Hematopoietic multipotent progenitor cell treated with erythropoietin and hydrocortisone succinate and interleukin-3 and kit ligand, for 8 days (in vitro differentiated cells): ENCODE measurements at regions not wholly inside any gene's neighbourhood (a gene's known extent, or its start where the extent isn't known, plus 50 kb on each side); places are given as distances from the start of the nearest gene placed in this dataset.
"Not testable (repeated sequence)": the region's sequence is repeated elsewhere in the genome, so short reads cannot be mapped to it uniquely, and the experiment has no call there.

ENCODE experiments used
- DNase-seq: peaks from one replicate; pipeline ENCODE4 v3.0.0-alpha.2; 2015

DNA sequence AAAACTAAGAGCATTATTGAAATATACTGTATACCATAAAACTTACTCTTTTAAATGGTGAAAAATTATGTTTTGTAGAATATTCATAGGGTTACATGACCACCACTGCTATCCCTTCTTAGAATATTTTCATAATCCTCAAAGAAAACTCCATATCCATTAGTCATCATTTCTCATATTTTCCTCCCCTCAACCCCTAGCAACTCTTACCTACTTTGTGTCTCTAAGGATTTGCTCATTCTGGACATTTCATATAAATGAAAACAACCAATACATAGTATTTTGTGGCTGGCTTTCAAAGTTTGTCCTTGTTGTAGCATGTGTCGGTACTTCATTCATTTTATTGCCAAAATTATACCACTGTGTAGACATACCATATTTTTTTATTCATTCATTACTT is 863.8 kb downstream of the KCNA4 start:
- no peak for DNase-seq

DNA sequence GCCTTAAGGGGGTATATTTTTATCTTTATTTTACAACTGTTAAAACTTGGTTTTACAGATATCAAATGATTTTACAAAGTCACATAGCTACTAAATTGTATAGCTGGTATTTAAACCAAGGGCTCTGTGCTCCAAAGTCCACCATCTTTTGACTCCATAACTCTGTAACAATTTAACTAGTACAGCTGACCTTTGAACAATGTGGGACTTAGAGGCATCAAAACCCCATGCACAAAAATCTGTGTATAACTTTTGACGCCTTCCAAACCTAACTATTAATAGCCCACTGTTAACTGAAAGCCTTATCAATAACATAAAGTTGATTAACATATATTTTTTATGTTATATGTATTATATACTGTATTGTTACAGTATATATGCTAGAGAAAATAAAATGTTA is 874.3 kb downstream of the KCNA4 start:
- not testable (repeated sequence) for DNase-seq

DNA sequence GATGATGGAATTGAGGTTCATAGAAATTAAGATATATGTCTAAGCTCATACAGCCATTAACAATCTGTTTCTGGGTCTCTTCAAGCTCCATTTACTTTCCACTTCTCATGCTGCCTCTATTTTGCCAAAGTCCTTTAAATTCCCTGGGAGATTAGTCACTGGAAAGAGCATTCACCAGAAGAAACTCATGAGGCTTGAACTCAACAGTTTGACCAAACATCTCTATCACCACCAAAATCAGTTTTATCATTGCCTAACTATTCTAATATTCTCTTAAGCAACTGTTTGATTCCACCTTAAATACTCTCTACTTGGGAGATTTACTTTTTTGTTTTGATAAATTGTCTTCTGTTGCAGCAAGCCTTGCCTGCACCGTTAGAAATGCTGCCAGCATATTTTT is 881.3 kb downstream of the KCNA4 start:
- no peak for DNase-seq

DNA sequence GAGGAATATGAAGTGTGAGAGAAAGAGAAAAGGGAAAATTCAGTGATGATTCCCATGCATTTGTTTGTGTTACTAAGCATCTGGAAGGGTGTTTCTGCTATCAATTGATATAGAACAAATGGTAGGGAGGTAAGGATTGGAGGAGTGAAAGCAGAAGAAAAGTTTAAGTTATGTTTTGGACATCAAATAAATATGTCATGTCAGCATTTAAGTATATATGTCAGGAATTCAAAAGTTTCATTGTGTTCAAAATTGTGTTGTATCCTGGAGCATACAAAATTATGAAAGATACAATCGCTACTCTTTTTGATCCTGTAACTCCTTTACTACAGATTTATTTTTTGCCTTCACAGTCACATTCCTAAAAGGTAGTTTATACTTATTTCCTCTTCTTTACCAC is 885.8 kb downstream of the KCNA4 start:
- DNase-seq, result no peak

DNA sequence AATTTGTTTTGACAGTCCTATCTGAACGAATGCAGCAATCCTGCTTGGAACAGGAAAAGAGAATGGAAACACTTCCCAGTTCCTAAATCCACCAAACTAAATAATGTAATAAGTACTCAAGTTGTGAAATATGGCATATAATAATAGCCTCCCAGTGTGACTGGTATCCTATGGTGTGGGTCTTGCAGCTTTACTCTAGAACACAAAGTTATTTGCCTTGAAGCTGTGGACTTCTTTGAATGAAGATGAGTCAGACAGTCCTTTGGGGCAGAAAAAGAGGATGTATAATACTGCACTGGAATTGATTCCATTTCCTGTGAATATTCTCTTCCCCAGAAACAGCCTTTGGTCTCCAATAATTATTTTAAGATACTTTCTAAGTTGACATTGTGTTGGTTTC is 887.0 kb downstream of the KCNA4 start:
- no peak for DNase-seq

DNA sequence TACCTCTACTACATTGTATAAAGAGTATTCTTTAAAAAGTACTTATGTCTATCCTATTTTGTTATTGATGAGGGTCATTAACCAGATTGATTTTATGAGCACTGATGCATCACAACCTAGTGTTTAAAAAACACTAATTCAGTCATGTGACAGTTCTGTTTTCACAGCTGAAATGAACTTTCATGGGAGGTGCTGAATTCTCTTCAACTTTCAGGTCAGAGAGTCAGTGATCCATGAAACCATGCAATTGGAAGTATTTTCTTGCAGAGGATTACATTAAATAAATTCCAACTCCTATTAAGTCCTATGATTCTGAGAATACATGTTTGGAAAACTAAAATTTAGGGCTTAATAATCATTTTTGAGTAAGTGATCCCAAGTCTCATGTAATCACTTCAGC is 889.4 kb downstream of the KCNA4 start:
- DNase-seq, result no peak

DNA sequence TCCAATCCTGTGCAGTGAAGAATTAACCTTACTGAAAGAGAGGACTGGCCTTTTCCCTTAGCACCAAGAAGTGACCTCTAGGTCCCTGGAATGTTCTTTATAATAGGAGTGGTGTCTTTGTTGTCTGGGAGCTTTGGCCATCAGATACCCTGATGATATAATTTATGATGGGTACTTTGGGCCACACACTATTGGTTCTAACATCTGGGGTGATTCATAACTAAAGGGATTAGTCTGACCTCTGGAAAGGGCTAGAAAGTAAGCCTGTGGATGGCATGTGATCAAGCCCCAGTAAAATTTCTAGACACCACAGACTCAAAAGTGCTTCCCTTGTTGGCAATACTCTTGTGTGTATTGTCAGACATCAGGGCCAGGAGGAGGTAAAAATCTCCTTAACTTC is 891.2 kb downstream of the KCNA4 start:
- no peak for DNase-seq

DNA sequence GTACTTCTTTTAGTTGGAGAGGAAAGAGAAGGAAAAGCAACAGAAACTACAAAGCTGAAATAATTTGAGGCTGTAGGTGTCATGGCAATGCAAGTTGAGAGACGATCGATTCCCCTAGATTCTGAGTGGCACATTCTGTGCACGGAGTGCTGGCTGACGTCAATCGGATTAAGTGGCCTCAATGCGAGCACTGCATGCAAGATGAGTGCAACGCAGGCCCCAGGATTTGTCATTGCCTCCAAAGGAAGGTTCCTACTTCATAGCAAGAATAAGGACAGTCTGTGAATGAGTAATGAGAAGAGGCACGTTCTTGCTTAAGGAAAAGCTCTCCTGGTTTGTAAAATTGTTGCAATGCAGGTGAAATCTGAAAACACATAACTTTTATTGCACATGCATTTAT is 892.4 kb downstream of the KCNA4 start:
- DNase-seq, result no peak

DNA sequence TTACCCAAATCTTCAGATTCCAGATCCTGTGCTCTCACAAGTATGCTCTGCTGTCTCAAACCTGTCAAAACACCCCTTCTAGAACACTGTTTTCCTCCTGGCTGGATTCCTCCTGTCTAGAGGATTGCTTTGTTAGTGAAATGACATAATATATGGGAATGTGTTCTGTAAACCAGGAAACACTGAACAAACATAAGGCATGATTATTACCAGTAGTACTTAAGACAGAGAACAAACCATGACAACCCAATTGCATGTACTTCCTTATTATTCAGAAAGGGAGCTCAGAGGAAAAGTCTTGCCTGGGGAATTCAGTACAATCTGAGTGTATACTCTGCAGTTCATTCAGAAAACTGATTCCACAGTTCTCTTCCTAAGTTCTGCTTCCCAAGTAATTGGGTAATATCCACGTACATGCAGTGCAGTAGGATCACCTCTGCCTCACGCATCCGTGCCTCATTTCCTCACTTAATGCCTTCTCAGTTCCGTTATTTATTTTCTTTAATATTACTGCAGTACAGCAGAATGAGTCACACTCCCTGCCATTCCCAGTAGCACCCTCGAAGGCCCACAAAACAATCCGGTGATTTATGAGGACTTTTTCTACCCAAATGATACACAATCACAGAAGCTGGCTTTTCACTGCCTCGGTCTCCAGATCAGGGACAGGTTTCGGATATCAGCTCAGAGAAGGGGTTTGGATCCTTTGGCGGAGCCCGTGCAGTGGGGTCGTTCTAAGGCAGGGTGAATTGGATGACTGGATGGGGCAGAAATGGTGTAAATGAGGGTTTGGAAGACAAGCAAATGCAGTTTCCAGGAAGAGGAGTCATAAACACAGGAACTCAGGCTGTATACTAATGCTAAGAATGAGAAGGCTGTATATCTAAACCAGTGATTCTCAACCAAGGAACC is 896.9 kb downstream of the KCNA4 start:
- DNase-seq, result no peak

DNA sequence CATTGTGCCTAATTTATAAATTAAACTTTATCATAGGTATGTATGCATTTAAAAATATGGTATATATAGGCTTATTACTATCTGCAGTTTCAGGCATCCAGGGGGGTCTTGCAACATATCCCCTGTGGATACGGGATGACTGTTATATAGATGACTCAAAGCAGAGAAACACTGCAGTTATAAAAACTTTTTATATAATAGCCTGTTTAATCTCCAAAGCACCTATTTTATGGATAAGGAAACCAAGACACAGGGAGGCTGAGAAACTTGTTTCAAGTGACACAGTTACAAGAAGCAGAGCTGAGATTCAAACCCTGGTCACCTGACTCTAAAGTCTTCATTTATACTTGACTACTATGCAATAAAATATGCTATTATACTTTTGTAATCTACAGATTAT is 897.7 kb downstream of the KCNA4 start:
- no peak for DNase-seq

DNA sequence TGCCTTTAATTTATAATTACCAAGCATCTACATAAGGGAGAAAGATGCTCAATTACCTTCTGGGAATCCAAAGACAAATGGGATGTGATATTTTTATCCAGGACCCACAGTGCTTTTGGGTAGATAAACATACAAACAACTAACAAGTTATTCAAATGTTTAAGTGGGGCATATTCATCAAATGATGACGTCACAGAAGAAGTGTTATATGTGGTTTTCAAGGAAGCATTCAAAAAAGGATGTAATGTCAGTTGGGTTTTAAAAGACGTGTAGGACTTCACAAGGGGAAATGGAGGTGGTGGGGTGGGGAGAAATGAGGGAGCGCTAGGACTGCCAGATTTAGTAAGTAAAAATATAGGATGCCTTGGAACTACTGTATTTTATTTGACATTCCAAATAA is 915.9 kb downstream of the KCNA4 start:
- DNase-seq, result no peak

DNA sequence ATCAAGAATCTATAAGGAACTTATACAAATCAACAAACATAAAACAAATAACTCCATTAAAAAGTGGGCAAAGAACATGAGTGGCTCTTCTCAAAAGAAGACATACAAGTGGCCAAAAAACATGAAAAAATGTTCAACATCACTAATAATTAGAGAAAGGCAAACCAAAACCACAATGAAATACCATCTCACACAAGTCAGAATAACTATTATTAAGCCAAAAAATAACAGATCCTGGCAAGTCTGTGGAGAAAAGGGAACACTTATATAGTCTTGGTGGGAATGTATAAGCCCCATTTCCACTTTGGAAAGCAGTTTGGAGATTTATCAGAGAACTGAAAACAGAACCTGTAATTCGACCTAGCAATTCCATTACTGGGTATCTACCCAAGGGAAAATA is 921.0 kb downstream of the KCNA4 start:
- no peak for DNase-seq

DNA sequence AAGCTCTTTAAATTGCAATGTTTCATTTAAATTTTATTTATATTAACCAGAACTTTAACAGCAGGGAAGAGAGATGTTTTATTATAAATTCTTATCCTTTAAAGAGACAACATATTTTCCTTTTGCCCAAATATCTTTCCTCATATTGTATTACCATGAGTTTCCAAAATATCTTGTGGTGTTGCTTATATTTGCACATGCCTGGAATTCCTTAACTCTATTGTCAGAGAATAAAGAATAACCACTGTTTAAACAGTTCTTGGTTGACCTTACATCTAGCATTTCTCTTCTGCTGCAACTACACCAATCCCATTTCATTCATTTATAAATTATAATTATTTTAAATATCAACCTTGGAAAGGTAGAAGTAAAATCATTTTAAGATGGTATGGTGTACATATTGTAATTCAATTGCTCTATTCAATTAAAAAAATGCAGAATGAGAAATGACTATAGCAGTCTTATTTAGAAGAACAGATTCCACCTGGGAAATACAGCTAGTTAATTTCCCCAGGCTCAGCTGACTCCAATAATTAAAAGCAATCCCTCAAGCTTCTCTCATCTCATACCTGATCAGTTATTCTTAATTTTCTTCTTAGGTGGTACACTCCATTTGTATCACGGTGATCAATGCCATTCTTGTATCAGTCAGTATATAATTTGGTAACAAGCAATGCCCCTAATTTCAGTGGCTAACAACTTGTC is 923.3 kb downstream of the KCNA4 start:
- no peak for DNase-seq

DNA sequence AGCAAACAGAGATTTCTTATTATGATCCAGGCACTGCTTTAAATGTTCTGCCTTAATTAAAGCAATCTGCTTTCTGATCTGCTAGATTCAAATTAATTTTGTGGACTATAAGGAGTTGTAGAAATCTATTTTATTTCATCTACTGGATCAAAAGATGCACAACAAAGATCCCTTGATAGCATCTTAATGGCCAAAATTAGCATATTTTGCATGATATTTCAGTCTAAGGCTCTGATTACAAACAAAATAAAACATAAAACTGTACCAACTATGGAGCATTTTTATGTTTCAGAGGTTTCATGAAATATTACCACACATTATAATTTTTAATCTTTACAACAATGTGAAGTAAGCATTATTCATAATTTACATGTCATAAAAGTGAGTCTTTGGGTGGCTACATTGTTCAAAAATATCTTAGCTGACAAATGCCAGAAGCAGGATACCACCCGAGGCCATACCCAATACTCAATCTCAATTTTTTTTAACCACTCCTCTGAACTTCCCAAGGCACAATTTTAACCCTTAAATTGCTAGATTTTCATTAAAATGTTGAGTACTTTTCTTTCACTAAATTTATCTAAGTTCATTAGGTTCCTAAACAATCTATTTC is 929.5 kb downstream of the KCNA4 start:
- DNase-seq, result no peak

DNA sequence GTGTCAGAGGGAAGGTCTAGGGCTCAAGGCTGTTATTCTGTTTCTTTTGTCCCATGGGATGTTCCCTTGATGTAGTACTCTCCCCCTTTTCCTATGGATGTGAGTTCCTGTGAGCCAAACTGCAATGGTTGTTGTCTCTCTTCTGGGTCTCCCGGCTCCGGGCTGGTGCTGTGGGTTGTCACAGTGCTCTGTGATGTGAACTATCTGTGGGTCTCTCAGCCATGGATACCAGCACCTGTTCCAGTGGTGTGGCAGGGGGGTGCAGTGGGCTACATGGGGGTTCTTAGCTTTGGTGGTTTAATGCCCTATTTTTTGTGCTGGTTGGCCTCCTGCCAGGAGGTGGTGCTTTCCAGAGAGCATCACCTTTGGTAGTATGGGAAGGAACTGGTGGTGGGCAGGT is 941.1 kb downstream of the KCNA4 start:
- no peak for DNase-seq

DNA sequence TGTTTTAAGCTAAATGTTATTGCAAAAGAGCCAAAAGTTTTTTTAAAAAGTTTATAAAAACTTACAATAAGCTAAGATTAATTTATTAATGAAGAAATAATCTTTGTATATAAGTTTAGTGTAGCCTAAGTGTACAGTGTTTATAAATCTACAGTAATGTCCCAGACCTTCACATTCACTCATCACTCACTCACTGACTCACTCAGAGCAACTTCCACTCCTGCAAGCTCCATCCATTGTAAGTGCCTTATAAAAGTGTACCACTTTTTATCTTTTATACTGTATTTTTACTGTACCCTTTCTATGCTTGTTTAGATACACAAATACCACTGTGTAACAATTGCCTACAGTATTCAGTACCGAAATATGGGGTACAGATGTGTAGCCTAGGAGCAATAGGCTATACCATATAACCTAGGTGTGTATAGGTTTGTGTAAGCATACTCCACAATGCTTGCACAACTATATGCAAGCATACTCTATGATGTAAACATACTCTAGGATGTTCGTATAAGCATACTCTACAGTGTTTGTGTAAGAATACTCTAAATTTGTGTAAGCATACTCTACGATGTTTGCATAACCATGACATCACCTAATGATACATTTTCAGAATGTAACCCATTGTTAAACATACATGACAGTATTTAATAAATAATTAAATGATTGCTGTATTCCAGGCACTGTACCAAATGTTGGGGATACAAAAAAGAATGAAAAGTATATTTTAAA is 953.0 kb downstream of the KCNA4 start:
- no peak for DNase-seq

DNA sequence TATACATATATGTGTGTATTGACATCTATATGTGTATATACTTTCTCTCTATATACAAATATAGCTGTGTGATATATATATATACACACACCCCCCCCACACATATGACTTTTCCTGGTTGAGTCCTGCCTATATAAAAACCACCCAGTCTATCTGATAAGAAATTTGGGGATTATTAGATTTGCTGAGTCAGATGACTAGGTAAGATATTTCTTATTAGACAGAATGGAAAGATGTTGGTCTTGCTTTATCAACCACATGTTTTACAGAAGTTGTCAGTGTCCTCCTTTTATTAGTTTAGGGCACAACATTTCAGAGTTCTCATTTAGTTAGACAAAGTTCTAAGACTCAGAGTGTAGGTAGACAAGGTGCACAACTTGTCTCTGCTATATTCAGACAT is 953.3 kb downstream of the METTL15 start:
- DNase-seq, result no peak

DNA sequence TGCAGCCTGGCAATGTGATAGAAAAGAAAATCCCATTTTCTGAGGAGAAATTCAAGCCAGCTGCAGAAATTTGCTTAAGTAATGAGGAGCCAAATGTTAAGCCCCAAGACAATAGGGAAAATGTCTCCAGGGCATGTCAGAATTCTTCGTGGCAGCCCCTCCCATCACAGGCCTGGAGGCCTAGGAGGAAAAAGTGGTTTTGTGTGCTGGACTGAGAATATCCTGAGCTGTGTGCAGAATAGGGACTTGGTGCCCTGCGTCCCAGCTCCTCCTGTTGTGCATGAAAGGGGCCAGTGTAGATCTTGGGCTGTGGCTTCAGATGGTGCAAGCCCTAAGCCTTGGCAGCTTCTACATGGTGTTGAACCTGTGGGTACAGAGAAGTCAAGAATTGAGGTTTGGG is 948.3 kb downstream of the METTL15 start:
- not testable (repeated sequence) for DNase-seq

DNA sequence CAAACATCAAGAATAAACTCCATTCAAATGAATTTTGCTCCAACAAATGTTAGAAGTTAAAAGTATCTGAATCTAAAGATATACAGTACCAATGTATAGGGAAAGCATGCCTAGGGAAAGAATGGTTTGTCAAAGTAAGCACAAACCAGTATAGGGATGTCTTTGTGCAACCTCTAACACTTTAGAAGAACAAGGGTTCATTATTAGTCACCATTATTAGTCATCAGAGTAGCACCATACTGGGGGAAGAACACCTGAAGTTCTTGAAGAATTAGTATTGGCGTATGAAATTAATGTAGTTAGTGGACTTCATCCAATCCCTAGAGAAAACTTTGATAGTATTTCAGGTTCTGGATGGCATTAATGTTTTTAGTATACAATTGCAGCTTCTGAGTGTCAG is 943.7 kb downstream of the METTL15 start:
- no peak for DNase-seq

DNA sequence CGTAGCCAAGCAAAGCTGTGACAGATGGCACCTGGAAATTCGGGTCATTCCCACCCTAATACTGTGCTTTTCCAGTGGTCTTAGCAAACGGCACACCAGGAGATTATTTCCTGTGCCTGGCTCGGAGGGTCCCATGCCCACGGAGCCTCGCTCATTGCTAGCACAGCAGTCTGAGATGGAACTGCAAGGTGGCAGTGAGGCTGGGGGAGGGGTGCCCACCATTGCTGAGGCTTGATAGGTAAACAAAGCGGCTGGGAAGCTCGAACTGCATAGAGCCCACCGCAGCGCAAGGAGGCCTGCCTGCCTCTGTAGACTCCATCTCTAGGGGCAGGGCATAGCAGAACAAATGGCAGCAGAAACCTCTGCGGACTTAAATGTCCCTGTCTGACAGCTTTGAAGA is 942.8 kb downstream of the METTL15 start:
- DNase-seq, result not testable (repeated sequence)

DNA sequence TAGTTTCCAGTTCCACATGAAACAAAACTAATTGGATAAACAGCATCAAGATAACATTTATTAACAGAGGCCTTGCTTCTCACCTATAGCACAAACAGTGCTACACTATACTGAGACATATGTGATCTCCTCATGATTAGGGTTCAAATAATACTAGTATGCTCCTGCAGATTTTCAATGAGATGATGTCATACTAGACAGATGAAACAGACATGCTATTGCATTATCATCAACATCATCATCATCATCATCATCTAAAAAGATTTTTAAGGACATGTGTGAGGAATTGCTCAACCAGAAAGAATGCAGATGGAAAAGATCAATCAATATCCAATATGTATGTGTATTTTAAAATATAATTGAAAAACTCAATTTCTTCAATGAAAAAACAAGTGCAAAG is 932.3 kb downstream of the METTL15 start:
- no peak for DNase-seq

DNA sequence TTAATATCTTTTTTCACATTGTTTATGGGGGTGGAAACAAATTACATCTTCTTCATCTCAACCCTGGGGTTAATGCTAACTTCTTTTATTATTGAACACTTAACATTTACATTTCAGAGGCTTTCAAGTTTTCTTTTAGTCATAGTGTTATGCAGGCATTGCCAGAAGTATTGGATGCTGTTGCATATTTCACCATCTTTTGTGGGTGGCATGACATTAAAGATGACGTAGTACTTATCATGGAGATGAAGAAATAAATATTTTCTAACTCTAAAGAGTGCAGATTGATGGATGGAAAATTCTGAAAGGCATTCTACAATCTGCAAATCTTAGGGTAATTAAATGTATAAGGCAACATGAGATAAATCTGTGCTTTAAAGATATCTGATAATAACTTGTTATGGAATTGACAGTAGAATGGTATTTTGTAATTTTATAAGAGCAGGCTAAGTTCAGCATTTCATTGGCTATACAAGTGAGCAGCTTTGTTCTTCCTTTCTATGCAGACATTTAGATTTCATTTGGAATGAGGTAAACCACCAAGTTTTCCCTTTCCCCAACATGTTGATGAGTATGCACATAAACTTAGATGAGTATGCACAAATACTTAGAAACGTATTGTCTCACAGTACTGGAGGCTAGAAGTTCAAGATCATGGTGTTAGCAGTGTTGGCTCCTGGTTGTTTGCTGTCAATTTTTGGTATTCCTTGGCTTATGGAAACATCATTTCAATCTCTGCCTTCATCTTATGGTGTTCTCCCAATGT is 924.4 kb downstream of the METTL15 start:
- no peak for DNase-seq

DNA sequence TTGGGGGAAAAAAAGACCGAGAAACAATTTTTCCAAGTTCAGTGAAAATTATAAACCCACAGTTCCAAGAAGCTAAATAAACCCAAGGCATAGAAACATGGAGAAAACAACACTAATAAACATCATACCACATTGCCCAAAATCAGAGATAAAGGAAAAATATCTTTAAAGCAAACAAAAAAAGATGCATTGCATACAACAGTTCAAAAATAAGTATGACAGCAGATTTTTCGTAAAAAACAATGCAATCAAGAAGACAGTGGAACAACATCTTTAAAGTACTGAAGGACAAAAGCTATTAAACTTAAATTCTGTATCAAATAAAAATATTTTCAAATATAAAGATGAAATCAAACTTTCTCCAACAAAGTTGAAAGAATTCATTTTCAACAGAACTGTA is 921.3 kb downstream of the METTL15 start:
- DNase-seq, result no peak
